A549 (cell line): ENCODE measurements at regions not wholly inside any gene's neighbourhood (a gene's known extent, or its start where the extent isn't known, plus 50 kb on each side); places are given as distances from the start of the nearest gene placed in this dataset.

Source experiments
- EP300 ChIP-seq, 2 experiments: fragments of >200 bp; sonication (Bioruptor Twin); formaldehyde crosslinking; IDR thresholded peaks; 2 replicates in 1 of 2; 3 replicates in 1 of 2; pipeline ENCODE4 v1.6.1; 2016 to 2017
- POLR2A ChIP-seq: IDR thresholded peaks from 2 replicates; pipeline ENCODE4 v1.6.1; 2012; ENCODE audit warnings: mild to moderate bottlenecking, low read length
- RAD21 ChIP-seq, 2 experiments: fragments of >200 bp in 1 of 2; sonication (Bioruptor Twin) in 1 of 2; formaldehyde crosslinking in 1 of 2; IDR thresholded peaks in 1 of 2; conservative IDR thresholded peaks in 1 of 2; 2 replicates in 1 of 2; 3 replicates in 1 of 2; pipeline ENCODE4 v1.6.1; 2012 to 2018; ENCODE audit warnings: inconsistent platforms in 1 of 2
- RNF2 ChIP-seq: fragments of 200-600 bp; sonication (generic); IDR thresholded peaks from 2 replicates; pipeline ENCODE4 v1.6.1; 2016; ENCODE audit warnings: low read depth, mild to moderate bottlenecking, antibody characterized with exemption, moderate library complexity, borderline replicate concordance
- SMC3 ChIP-seq: fragments of >200 bp; sonication (Bioruptor Twin); formaldehyde crosslinking; IDR thresholded peaks from 3 replicates; pipeline ENCODE4 v1.6.1; 2018; ENCODE audit warnings: inconsistent platforms
- TF ChIP-seq, protein P1 (sequence below): fragments of >200 bp; sonication (Bioruptor Twin); formaldehyde crosslinking; IDR thresholded peaks from 3 replicates; pipeline ENCODE4 v1.5.1; 2016
- TF ChIP-seq, protein P2 (sequence below): IDR thresholded peaks from 2 replicates; pipeline ENCODE4 v1.6.1; 2012

DNA sequence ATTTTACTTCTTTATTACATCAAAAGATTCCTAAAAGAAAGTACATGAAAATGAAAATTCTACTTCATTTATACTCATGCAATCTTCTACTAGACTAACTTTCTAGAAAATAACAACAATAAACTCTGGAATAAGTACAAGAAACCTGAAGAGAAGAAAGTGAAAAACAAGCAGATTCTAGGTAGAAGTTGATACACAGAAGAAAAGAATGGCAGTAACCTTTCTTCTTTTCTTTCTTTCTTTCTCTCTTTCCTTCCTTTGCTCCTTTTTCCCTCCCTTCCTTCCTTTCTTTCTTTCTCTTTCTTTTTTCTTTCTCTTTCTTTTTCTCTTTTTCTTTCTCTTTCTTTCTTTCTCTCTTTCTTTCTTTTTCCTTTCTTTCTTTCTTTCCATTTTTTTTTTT lies 541.7 kb upstream of the ANKRD30A start:
- TF ChIP-seq, protein P1, sequence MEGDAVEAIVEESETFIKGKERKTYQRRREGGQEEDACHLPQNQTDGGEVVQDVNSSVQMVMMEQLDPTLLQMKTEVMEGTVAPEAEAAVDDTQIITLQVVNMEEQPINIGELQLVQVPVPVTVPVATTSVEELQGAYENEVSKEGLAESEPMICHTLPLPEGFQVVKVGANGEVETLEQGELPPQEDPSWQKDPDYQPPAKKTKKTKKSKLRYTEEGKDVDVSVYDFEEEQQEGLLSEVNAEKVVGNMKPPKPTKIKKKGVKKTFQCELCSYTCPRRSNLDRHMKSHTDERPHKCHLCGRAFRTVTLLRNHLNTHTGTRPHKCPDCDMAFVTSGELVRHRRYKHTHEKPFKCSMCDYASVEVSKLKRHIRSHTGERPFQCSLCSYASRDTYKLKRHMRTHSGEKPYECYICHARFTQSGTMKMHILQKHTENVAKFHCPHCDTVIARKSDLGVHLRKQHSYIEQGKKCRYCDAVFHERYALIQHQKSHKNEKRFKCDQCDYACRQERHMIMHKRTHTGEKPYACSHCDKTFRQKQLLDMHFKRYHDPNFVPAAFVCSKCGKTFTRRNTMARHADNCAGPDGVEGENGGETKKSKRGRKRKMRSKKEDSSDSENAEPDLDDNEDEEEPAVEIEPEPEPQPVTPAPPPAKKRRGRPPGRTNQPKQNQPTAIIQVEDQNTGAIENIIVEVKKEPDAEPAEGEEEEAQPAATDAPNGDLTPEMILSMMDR = no peak
- TF ChIP-seq POLR2A (no peak), SMC3 (no peak), EP300 (IDR thresholded peaks at IDR 0.05) (no peak), RAD21 (conservative IDR thresholded peaks at IDR 0.05 in 1 of 2, IDR thresholded peaks at IDR 0.05 in 1 of 2) (no peak), RNF2 (no peak)
- TF ChIP-seq, protein P2, sequence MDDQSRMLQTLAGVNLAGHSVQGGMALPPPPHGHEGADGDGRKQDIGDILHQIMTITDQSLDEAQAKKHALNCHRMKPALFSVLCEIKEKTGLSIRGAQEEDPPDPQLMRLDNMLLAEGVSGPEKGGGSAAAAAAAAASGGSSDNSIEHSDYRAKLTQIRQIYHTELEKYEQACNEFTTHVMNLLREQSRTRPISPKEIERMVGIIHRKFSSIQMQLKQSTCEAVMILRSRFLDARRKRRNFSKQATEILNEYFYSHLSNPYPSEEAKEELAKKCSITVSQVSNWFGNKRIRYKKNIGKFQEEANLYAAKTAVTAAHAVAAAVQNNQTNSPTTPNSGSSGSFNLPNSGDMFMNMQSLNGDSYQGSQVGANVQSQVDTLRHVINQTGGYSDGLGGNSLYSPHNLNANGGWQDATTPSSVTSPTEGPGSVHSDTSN = no peak
